Choroid plexus epithelial cell (primary cell): ENCODE measurements at regions not wholly inside any gene's neighbourhood (a gene's known extent, or its start where the extent isn't known, plus 50 kb on each side); places are given as distances from the start of the nearest gene placed in this dataset.

Experiments used
- DNase-seq: peaks from one replicate; pipeline ENCODE4 v3.0.0-alpha.2; 2010; ENCODE audit warnings: low read depth
- H3K4me3 ChIP-seq: 2 replicates; pipeline ENCODE4 v1.5.1; 2011; ENCODE audit warnings: low read depth, mild to moderate bottlenecking, control low read depth, low read length, moderate library complexity
- TF ChIP-seq, protein P1 (sequence below): conservative IDR thresholded peaks from 2 replicates; pipeline ENCODE4 v1.5.1; 2011; ENCODE audit warnings: low read depth, mild to moderate bottlenecking, control low read depth, inconsistent platforms, low read length, moderate library complexity

DNA sequence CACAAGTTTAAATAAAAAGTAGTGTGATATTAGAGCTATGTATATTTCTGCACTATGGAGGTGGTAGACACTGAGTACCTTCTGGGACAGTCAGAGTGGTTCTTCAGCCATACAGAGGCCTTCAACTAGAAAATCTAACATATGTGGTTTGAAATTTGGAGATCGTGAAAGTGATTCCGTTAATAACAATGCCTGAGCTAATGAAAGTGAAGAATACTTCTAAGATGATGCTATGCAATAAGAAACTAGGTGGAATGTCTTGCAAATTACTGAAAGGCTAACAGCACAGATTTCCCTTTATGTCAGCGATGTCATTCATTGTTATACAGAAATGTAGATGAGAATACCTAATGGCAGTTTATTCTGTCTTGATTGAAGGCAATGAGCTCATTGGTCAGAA lies 1984.7 kb upstream of the RAG2 start:
- TF ChIP-seq, protein P1, sequence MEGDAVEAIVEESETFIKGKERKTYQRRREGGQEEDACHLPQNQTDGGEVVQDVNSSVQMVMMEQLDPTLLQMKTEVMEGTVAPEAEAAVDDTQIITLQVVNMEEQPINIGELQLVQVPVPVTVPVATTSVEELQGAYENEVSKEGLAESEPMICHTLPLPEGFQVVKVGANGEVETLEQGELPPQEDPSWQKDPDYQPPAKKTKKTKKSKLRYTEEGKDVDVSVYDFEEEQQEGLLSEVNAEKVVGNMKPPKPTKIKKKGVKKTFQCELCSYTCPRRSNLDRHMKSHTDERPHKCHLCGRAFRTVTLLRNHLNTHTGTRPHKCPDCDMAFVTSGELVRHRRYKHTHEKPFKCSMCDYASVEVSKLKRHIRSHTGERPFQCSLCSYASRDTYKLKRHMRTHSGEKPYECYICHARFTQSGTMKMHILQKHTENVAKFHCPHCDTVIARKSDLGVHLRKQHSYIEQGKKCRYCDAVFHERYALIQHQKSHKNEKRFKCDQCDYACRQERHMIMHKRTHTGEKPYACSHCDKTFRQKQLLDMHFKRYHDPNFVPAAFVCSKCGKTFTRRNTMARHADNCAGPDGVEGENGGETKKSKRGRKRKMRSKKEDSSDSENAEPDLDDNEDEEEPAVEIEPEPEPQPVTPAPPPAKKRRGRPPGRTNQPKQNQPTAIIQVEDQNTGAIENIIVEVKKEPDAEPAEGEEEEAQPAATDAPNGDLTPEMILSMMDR = no peak
- no peak for DNase-seq
- H3K4me3 ChIP-seq = no peak overlapping the region

DNA sequence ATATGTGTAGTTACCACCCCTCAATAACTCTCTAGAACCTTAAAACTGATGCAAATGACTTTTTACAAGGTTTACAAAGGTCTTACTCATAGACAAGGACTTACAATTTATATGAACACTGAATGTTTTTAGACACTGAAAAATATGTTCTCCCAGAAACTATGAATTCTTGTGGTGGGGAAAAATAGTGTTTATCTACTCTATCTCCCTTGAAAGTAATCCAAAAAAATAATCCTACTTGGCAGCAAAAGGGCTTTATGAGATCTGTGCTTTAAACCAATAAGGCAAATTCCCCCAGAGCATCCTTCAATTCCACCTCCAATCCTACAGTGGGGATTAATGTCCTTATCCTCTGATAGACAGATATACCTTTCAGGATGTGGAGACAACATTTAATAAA lies 1984.1 kb upstream of the RAG2 start:
- DNase-seq = peak; percentile 36
- H3K4me3 ChIP-seq = no peak overlapping the region
- TF ChIP-seq, protein P1 = no peak

DNA sequence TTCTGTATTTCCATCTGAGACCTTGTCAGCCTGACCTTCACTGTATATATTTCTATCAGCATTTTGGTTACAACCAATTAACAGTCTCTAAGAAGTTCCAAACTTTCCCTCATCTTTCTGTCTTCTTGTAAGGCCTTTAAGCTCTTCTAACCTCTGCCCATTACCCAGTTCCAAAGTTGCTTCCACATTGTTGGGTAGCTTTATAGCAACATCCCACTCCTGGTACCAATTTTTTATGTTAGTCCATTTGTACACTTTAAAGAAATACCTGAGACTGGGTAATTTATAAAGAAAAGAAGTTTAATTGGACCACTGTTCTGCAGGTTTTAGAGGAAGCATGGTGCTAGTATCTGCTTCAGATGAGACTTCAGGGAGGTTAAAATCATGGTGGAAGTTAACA lies 1979.7 kb upstream of the RAG2 start:
- DNase-seq = no peak
- TF ChIP-seq, protein P1 = no peak
- no peak overlapping the region for H3K4me3 ChIP-seq

DNA sequence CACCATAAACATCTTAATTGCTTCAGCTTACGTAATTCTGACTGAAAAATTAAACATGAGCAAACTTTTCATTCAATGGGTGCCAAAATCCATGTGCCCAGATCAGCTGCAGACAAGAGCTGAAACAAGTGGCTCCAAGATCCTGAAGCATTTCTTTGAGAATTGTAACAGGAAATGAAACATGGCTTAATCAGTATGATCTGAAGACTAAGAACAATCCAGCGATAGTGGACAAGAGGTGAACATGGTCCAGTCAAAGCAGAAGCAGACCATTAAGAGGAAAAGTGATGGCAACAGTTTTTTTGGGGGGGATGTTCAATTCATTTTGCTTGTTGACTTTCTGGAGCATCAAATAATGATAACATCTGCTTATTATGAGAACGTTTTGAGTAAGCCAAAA lies 1964.5 kb upstream of the RAG2 start:
- TF ChIP-seq, protein P1 = no peak
- no peak overlapping the region for H3K4me3 ChIP-seq
- DNase-seq = no peak

DNA sequence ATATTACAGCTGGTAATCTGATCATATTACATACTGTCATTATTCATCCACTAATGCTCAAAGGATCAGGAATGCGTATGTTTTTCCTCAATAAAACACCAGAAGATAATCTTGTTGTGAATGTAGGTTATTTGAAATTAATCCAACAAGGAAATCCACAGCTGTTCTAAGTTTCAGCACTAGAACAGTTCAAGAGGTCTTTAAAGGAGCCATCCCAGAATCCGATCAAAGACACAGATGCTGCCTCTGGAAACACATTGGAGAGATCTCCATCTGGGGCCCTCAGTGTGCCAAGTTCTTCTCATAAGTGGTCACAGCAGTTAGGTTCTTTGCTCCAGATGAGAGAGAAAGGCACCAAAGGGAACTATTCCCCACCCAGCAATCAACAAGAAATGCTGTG lies 1955.1 kb upstream of the RAG2 start:
- H3K4me3 ChIP-seq = no peak overlapping the region
- TF ChIP-seq, protein P1 = no peak
- peak; percentile 3 for DNase-seq

DNA sequence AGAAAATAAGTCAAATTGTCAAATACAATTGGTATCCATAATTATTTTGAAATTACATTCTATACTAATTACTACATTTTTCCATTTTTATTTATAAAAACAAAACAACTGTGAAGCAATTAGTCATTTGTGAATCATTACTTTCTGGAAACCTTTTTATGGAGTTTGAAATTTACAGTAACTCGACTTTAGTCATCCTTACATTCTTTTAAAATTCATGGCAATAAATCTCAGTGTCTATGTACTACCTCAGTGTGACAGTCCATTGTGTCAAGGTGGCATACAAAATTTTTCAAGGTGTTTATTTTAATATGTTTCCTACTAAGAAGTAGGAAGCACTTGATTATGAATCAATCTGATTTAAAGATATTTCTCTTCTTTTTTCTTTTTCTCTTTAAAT lies 1949.4 kb upstream of the RAG2 start:
- no peak overlapping the region for H3K4me3 ChIP-seq
- TF ChIP-seq, protein P1 = no peak
- no peak for DNase-seq

DNA sequence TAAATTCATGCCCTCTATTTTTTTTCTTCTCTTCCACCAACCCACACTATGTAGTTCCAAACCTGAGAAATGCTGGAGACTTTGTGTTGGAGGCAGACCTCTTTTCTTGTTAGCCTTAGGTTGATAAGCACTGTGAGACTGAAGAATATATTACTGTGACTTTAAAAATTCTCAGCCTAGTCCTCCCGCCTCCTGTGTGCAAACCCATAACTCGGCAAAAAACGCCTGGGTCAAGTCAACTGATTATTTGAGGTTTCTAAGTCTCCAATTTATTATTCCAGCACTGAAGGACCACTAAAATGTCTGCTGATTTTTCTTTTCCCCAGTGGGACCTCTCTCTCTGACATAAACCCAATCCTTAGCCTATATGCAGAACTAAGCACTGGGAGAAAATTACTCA lies 1946.0 kb upstream of the RAG2 start:
- H3K4me3 ChIP-seq = no peak overlapping the region
- TF ChIP-seq, protein P1 = no peak
- DNase-seq = peak; percentile 61
